Activated effector memory CD4-positive, alpha-beta T cell treated with anti-CD3 and anti-CD28 coated beads, Interleukin-2, amount 50 U/mL, for 16 hours (primary cell): ENCODE measurements at regions not wholly inside any gene's neighbourhood (a gene's known extent, or its start where the extent isn't known, plus 50 kb on each side); places are given as distances from the start of the nearest gene placed in this dataset.
"Not testable (repeated sequence)": the region's sequence is repeated elsewhere in the genome, so short reads cannot be mapped to it uniquely, and the experiment has no call there.

Experiments
- DNase-seq: peaks from one replicate; pipeline ENCODE4 v3.0.0-alpha.2; 2020

DNA sequence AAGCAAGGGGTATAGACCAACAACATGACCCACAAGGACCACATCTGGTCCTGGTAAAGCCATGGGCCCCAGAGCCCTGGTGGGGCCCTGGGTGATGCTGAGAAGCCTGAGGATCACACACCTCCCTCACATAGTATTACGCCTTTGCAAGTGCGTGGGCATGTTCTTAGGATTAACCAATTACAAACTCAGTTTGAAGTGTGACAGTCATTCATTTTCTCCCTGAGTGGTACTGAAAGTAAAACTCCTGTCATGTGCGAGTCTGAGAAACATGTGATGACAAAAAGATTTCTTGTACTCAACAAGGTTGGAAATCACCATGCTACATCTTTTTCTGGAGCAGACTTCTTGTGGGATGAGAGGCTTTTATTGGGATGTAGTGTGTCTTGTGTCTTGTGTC lies 315.3 kb upstream of the DUSP10 start:
- DNase-seq: no peak

DNA sequence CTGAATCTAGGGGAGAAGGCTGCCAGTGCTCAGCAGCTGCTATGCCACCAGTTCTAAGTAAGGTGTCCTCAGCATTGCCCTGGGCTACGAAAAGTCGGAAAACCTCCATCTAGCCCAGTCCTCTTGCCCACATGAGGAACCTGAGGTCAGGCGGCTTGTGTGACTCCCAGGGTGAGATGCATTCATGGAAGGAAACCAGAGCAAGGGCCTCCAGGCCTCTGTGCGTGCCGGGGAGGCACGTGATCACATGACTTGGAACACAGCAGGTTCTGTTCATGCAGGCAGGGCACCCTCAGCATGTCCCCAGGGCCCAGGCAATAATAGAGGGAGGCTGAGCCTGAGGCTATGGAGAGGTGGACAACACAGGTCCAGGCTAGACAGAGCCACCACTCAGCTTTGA lies 312.5 kb upstream of the DUSP10 start:
- no peak for DNase-seq

GRCh38 chr1:222053790-222054294 lies 312.0 kb upstream of the DUSP10 start:
- no peak for DNase-seq

- DNase-seq: not testable (repeated sequence)
These were observed 309.4 kb upstream of the DUSP10 start for GRCh38 chr1:222051311-222051710.

DNA sequence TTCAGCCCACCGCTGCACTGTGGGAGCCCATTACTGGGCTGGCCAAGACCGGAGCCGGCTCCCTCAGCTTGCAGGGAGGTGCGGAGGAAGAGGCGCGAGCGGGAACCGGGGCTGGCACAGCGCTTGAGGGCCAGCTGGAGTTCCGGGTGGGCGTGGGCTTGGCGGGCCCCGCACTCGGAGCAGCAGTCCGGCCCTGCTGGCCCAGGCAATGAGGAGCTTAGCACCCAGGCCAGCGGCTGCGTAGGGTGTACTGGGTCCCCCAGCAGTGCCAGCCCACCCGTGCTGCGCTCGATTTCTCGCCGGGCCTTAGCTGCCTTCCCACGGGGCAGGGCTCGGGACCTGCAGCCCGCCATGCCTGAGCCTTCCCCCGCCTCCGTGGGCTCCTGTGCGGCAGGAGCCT lies 307.8 kb upstream of the DUSP10 start:
- DNase-seq: not testable (repeated sequence)

- no peak for DNase-seq
These were observed 307.3 kb upstream of the DUSP10 start for GRCh38 chr1:222049176-222049575.

DNA sequence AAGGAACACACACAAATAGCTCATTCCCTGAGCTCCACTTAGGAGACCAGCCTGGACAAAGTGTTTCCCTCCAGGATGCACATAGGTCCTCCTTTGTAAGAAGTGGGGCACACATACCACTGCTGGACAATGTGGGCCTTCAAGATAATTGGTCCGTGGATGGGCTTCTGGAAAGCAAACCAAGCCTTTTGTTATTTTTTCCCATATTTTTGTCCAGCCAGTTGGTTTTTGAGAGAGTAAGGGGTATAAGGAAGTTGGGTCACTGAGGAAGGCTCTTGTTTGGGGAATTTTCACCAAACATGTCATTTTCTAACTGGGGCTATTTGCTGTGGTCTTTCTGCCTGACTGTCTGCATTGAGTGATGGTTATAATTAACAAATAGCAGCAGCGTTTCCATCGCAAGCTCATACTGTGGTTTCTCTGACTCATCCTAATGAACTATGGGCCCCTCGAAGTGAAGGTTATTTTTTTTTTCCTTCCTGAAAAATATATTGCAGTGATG lies 306.3 kb upstream of the DUSP10 start:
- DNase-seq: no peak

DNA sequence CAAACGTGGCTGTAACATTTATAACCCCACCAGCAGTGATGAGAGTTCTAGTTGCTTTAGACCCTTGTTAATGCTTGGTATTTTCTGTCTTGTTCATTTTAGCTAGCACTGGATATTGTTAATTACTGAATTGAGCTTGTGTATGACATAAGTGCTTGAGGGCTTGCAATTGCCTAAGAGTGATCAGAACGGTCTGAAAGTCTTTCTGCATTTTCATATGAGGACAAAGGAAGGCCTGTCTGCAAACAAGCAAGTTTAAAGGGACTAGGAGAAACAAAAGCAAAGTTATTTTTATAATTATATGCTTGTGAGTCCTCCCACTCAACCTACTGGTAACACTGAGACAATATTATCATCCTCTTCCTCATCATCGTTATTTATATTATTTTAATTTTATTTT lies 305.5 kb upstream of the DUSP10 start:
- DNase-seq: no peak

DNA sequence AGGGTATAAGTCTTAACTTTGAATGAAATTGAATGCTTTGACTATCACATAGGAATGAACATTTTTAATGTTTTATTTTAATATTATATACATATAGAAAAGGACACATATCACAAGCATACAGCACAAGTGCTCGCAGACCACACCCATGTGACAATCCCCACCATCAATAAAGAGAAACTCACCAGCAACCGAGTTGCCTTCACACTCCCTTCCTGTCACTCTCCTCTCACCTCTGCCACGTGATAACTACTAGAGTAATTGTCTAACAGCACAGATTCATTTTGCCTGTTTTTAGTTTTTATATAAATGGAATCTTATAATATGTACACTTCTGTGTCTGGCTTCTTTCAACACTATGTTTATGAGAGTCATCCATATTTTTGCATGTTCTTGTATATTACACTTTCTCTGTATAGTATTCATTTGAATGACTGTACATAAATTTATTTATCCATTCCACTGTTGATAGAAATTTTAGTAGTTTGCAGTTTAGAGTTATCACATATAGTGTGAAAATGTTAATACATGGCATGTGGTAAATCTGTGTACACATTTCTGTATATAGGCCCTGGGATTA lies 304.9 kb upstream of the DUSP10 start:
- DNase-seq: no peak

DNA sequence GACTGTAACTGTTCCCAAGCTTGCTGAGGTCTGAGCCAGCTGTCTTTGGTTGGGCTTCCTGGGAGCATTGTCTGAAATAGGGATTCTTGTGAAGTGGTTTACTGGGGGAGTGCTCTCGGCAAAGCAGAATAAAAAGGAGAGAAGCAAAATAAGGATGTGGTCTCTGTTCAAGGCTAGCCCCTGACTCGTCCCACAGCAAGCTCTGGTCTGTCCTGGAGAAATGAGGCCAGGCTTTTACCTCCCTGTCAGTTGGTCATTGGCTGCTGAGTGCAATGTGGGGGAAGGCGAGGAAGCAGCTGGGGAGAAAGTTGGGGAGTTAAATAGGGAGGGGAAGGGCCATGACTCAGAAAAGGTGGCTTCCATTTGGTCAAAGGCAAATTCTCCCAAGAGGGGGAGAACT lies 303.9 kb upstream of the DUSP10 start:
- no peak for DNase-seq

- DNase-seq: no peak
These were observed 303.3 kb upstream of the DUSP10 start for GRCh38 chr1:222045236-222045635.

- no peak for DNase-seq
These were observed 301.8 kb upstream of the DUSP10 start for GRCh38 chr1:222043444-222044292.

GRCh38 chr1:222042120-222042519 lies 300.2 kb upstream of the DUSP10 start:
- no peak for DNase-seq

DNA sequence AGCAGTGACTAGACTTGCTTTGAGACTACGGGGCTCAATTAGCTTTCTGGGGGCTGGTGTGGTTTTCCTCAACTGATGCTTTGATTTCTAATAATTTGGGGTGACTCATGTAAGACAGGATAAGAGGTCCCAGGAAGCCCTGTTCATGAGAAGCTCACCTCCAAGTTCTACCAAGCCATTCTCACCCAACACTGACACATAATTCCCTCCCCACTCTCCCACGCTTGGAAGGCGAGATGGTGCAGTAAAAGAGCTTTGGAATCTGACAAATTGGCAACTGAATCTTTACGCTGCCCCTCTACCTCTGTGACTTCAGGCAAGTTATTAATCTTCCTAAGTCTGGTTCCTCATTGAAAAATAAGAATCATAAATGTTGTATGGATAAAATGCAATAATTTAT lies 299.1 kb upstream of the DUSP10 start:
- no peak for DNase-seq

DNA sequence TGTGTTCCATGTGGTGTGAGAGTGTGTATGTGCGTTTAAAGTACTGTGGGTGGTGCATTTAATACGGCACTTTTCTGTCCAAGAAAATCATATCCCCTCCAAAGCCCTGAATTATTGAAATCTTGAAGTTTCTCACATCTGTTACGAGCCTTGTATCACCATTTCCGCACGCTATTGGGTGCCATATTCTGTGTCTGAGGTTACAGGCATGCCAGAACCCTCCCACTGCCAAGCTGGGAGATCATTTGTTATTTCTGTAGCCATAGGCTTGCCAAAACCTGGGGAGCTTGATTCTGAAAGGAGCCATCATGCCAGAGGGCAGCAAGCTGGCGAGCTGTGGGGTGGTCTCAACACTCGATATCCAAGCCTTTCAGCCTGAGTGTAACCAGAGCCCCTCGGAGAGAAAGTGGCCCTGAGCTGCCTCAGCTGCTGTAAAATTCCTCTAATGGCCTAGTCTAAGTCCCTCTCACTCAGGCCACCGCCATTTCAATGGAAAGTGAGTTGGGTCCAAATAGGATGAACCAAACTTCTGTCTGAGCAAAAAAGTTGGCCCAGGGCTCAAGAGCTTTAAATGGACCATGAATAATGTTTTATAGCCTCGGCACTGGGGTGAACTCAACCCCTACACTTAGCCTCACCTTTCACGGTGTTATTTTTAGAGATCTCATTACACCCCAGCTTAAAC lies 298.4 kb upstream of the DUSP10 start:
- no peak for DNase-seq

GRCh38 chr1:222038971-222039370 lies 297.1 kb upstream of the DUSP10 start:
- DNase-seq: no peak

DNA sequence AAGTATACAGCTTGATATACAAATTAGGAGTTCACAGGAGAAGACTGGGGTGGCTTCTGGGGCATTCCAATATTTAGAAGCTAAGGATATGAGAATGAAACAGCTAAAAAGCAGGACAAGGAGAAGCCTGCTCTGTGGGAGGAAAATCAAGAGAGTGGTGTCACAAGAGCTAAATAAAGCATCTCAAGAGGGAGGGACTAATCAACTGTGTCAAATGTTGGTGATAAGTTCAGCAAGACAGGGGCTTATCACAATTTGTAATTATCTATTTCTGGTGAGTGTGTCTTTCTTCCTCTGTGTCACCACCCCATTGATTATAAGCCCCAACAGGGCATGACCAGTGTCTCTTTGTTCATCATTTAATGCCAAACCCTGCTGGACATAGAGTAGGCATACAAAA lies 295.8 kb upstream of the DUSP10 start:
- no peak for DNase-seq

GRCh38 chr1:222034790-222035189 lies 292.9 kb upstream of the DUSP10 start:
- DNase-seq: no peak

DNA sequence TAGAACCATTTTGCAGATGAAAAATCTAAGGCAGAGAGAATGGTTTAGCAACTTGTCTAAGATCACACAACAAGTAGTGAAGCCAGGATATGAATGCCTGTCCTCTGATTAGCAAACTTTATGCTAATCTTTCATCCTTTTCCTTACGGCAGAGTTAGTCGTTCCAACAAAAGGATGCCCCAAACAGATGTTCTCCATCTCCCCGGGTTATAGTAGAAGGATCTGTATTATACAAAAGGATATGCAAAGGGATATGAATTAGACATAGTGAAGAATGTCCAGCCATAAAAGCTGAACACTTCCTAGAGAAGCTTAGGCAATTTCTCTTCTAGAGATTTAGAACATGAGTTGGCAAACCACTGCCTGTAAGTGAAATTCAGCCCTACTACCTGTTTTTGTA lies 291.6 kb upstream of the DUSP10 start:
- no peak for DNase-seq

GRCh38 chr1:222031318-222031717 lies 289.4 kb upstream of the DUSP10 start:
- DNase-seq: no peak

GRCh38 chr1:222028676-222029075 lies 286.8 kb upstream of the DUSP10 start:
- DNase-seq: no peak

DNA sequence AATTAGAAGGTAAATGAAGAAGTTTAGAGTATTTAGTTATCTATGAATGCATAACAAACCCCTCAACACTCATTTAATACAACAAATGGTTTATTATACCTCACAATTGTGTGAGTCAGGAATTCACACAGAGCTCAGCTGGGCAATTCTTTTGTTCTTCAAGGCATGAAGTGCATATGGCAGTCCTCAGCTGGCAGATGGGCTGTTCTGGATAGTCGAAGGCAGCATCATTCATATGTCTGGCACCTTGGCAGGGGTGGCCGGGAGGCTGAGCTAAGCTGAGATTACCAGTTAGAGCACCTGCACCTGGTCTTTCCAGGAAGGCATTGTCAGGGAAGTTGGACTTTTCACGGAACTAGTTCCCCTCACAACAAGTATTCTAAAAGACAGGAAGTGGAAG lies 286.2 kb upstream of the DUSP10 start:
- no peak for DNase-seq

GRCh38 chr1:222026280-222026679 lies 284.4 kb upstream of the DUSP10 start:
- no peak for DNase-seq

DNA sequence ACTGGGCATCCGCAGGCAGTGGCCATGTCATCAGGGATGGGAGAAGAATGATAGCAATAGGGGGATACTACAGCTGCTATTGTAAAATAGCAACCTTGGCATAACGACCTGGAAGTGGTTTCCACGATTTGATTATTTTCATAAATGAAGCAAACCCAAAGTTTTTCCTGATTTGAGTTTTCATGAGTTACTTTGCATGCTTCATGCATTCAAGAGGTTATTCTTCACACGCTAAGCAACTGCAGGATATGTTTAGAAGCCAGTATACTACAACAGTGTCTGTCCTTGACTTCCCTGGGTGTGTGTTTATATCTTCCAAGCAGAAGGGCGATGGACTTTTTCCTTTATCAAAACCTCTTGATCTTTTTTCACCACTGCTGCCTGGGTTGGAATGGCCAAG lies 281.1 kb upstream of the DUSP10 start:
- no peak for DNase-seq
